PC-3 (cell line): ENCODE measurements at regions not wholly inside any gene's neighbourhood (a gene's known extent, or its start where the extent isn't known, plus 50 kb on each side); places are given as distances from the start of the nearest gene placed in this dataset.

ENCODE experiments used
- ATAC-seq: fragments of 200-7000 bp; cut with Tn5 transposase; 2 replicates; pipeline ENCODE4 v1.9.1; 2020; ENCODE audit warnings: mild to moderate bottlenecking, moderate library complexity
- BruUV-seq: library from RNA; stranded (reverse); fragments of 400-500 nt; replicated peaks from 2 replicates; lab custom pipeline; 2021; lab: Mats Ljungman, UMichigan
- CTCF ChIA-PET: fragments of 300-600 bp; sonication (Branson Sonifier 250); formaldehyde crosslinking; loops from one replicate; lab custom pipeline; 2022; ENCODE audit warnings: antibody characterized with exemption; lab: Charles Lee
- POLR2A ChIA-PET: fragments of 300-600 bp; sonication (Branson Sonifier 250); formaldehyde crosslinking; loops from one replicate; lab custom pipeline; 2022; ENCODE audit warnings: antibody characterized with exemption; ENCODE audit not compliant: unreplicated experiment; lab: Charles Lee
- DNase-seq: peaks from one replicate; pipeline ENCODE4 v3.0.0-alpha.2; 2015
- H2AFZ ChIP-seq: fragments of 300-600 bp; sonication (generic); 2 replicates; pipeline ENCODE4 v1.6.0; 2016; ENCODE audit warnings: antibody characterized with exemption, low read length
- H3F3A ChIP-seq: fragments of 300-600 bp; sonication (generic); one replicate; pipeline ENCODE4 v1.6.0; 2017; ENCODE audit warnings: antibody characterized with exemption, low read length, control low read depth, mild to moderate bottlenecking; ENCODE audit not compliant: unreplicated experiment
- H3K27ac ChIP-seq: fragments of 300-600 bp; sonication (generic); 2 replicates; pipeline ENCODE4 v1.5.1; 2016; ENCODE audit warnings: mild to moderate bottlenecking, low read length
- H3K27me3 ChIP-seq: fragments of 300-600 bp; sonication (generic); 2 replicates; pipeline ENCODE4 v1.6.1; 2016; ENCODE audit warnings: low read length, mixed read lengths
- H3K36me3 ChIP-seq: fragments of 300-600 bp; sonication (generic); 2 replicates; pipeline ENCODE4 v1.6.1; 2016; ENCODE audit warnings: low read depth, mixed run types, low read length, mixed read lengths
- H3K4me1 ChIP-seq: fragments of 300-600 bp; sonication (generic); 2 replicates; pipeline ENCODE4 v1.5.1; 2016; ENCODE audit warnings: low read length; ENCODE audit not compliant: insufficient read depth
- H3K4me2 ChIP-seq: fragments of 300-600 bp; sonication (generic); 2 replicates; pipeline ENCODE4 v1.6.0; 2016; ENCODE audit warnings: low read length
- H3K4me3 ChIP-seq: fragments of 300-600 bp; sonication (generic); 2 replicates; pipeline ENCODE4 v1.5.1; 2016; ENCODE audit warnings: mild to moderate bottlenecking, low read length, mixed read lengths
- H3K79me2 ChIP-seq: fragments of 300-600 bp; sonication (generic); 2 replicates; pipeline ENCODE4 v1.6.1; 2017; ENCODE audit warnings: low read length, mixed read lengths
- H3K9ac ChIP-seq: fragments of 300-600 bp; sonication (generic); 2 replicates; pipeline ENCODE4 v1.6.0; 2016; ENCODE audit warnings: mild to moderate bottlenecking, low read length
- H3K9me2 ChIP-seq: fragments of 300-600 bp; sonication (generic); replicated peaks from 2 replicates; pipeline ENCODE4 v1.6.1; 2016; ENCODE audit warnings: mixed run types, low read length, mixed read lengths
- H3K9me3 ChIP-seq: fragments of 300-600 bp; sonication (generic); 2 replicates; pipeline ENCODE4 v1.6.1; 2016; ENCODE audit warnings: low read length, mixed read lengths
- H4K20me1 ChIP-seq: fragments of 300-600 bp; sonication (generic); 2 replicates; pipeline ENCODE4 v1.6.1; 2016; ENCODE audit warnings: low read length, mixed read lengths
- CTCF ChIP-seq: fragments of 300-600 bp; sonication (generic); conservative IDR thresholded peaks from 2 replicates; pipeline ENCODE4 v1.5.1; 2017; ENCODE audit warnings: antibody characterized with exemption, low read depth, mild to moderate bottlenecking, low read length
- EZH2 ChIP-seq: fragments of 300-600 bp; sonication (generic); IDR thresholded peaks from one replicate; pipeline ENCODE4 v1.6.1; 2017; ENCODE audit warnings: antibody characterized with exemption, mild to moderate bottlenecking, low read length; ENCODE audit not compliant: unreplicated experiment
- EZH2phosphoT487 ChIP-seq: fragments of 300-600 bp; sonication (generic); IDR thresholded peaks from 2 replicates; pipeline ENCODE4 v1.6.1; 2018; ENCODE audit warnings: mild to moderate bottlenecking, antibody characterized with exemption, low read length, borderline replicate concordance
- intact Hi-C: fragments of 100-400 bp; cut with micrococcal nuclease; formaldehyde crosslinking; loops from 2 replicates; pipeline ENCODE4 v1.9.0; 2023

- Histone ChIP-seq H3K4me2 (0 out of 2 replicates have a peak overlapping the region, but pooled peaks have one; percentile 7), H3K79me2 (no peaks in the 10 kb centered on the region), H3K4me3 (no peak overlapping the region), H3K27me3 (no peaks in the 10 kb centered on the region), H3K9me3 (no peaks in the 10 kb centered on the region), H3K9me2 (no peaks in the 10 kb centered on the region), H4K20me1 (no peaks in the 10 kb centered on the region), H3K9ac (no peak overlapping the region), H3K36me3 (no peaks in the 10 kb centered on the region), H2AFZ (no peak overlapping the region), H3K4me1 (peaks cover 64% of the 10 kb centered on the region), H3F3A (no peaks in the 10 kb centered on the region), H3K27ac (no peak overlapping the region)
- intact Hi-C loops: no loop called here
- ChIA-PET CTCF (interaction anchor here (0.7 kb wide), 1 partner anchor 334 kb away, joined by 3 read pairs; no protein-coding TSS in a partner anchor), POLR2A (interaction anchor here (0.6 to 0.7 kb wide), 3 partner anchors 99 to 802 kb away, joined by 4 to 11 read pairs (median 4); partner anchors contain the start of gene ECT2)
- BruUV-seq: no TSS peak
- no peak for TF ChIP-seq CTCF
- TF ChIP-seq EZH2phosphoT487: no peak
- TF ChIP-seq EZH2: no peak
- ATAC-seq (peak; percentile 29), DNase-seq (peak; percentile 65)
Measured at GRCh38 chr3:171948674-171949073, 90.7 kb upstream of the FNDC3B start.

GRCh38 chr3:171949554-171949953 is 89.8 kb upstream of the FNDC3B start:
- Histone ChIP-seq H3K27ac (no peak overlapping the region), H2AFZ (no peak overlapping the region), H3K9ac (no peak overlapping the region), H3K4me3 (no peak overlapping the region), H3K36me3 (no peaks in the 10 kb centered on the region), H4K20me1 (no peaks in the 10 kb centered on the region), H3K4me1 (peaks cover 62% of the 10 kb centered on the region), H3K79me2 (no peaks in the 10 kb centered on the region), H3K9me2 (no peaks in the 10 kb centered on the region), H3K4me2 (no peak overlapping the region), H3K27me3 (no peaks in the 10 kb centered on the region), H3K9me3 (no peaks in the 10 kb centered on the region), H3F3A (no peaks in the 10 kb centered on the region)
- POLR2A ChIA-PET: no interaction called here
- BruUV-seq: no TSS peak
- ATAC-seq: no peak
- DNase-seq: no peak
- TF ChIP-seq CTCF (no peak), EZH2 (no peak), EZH2phosphoT487 (no peak)
- CTCF ChIA-PET: no interaction called here
- intact Hi-C loops: no loop called here

- Histone ChIP-seq H3K27ac (peak overlapping the region; percentile 38), H3K9me3 (no peaks in the 10 kb centered on the region), H3K4me1 (peaks cover 68% of the 10 kb centered on the region), H3K79me2 (no peaks in the 10 kb centered on the region), H3K9me2 (no peaks in the 10 kb centered on the region), H3F3A (no peaks in the 10 kb centered on the region), H3K36me3 (no peaks in the 10 kb centered on the region), H4K20me1 (no peaks in the 10 kb centered on the region), H3K4me3 (no peak overlapping the region), H2AFZ (no peak overlapping the region), H3K9ac (no peak overlapping the region), H3K4me2 (peak overlapping the region; percentile 32), H3K27me3 (no peaks in the 10 kb centered on the region)
- ATAC-seq (peak; percentile 53), DNase-seq (peak; percentile 76)
- BruUV-seq: no TSS peak
- ChIA-PET CTCF (interaction anchor here (0.6 kb wide), 1 partner anchor 116 kb away, joined by 3 read pairs; no protein-coding TSS in a partner anchor), POLR2A (no interaction called here)
- intact Hi-C loops: loop anchor here (2.0 to 5.0 kb wide), 3 partner anchors 16 to 190 kb away; partner anchors contain the start of gene FNDC3B
- TF ChIP-seq EZH2 (no peak), EZH2phosphoT487 (no peak), CTCF (no peak)
Measured at GRCh38 chr3:171950373-171950772, 89.0 kb upstream of the FNDC3B start.
